WTC11 (cell line): ENCODE measurements at regions not wholly inside any gene's neighbourhood (a gene's known extent, or its start where the extent isn't known, plus 50 kb on each side); places are given as distances from the start of the nearest gene placed in this dataset.

Experiments
- ATAC-seq: fragments of 200-7000 bp; cut with Tn5 transposase; 2 replicates; pipeline ENCODE4 v1.10.0; 2021; ENCODE audit warnings: mild to moderate bottlenecking, moderate library complexity
- CTCF ChIA-PET: fragments of 300-600 bp; sonication (Branson Sonifier 250); formaldehyde crosslinking; loops from one replicate; lab custom pipeline; 2021; ENCODE audit warnings: antibody characterized with exemption; lab: Charles Lee
- POLR2A ChIA-PET: fragments of 350-600 bp; sonication (Branson Sonifier 250); formaldehyde crosslinking; loops from one replicate; lab custom pipeline; 2021; ENCODE audit warnings: antibody characterized with exemption; lab: Charles Lee
- DNase-seq: peaks from one replicate; pipeline ENCODE4 v3.0.0; 2021; ENCODE audit warnings: low spot score
- H3K27ac Mint-ChIP-seq: 2 replicates; pipeline ENCODE4 v1.8.0; 2021; ENCODE audit warnings: mixed read lengths
- H3K27me3 Mint-ChIP-seq: 2 replicates; pipeline ENCODE4 v1.8.0; 2021; ENCODE audit warnings: low read depth, mild to moderate bottlenecking, moderate library complexity, mixed read lengths
- H3K36me3 Mint-ChIP-seq: 2 replicates; pipeline ENCODE4 v1.8.0; 2021; ENCODE audit warnings: mixed read lengths
- H3K4me1 Mint-ChIP-seq: 2 replicates; pipeline ENCODE4 v1.8.0; 2022; ENCODE audit warnings: mixed read lengths
- H3K4me3 Mint-ChIP-seq: 2 replicates; pipeline ENCODE4 v1.8.0; 2021; ENCODE audit warnings: mild to moderate bottlenecking, moderate library complexity, mixed read lengths
- H3K9me3 Mint-ChIP-seq: 2 replicates; pipeline ENCODE4 v1.8.0; 2021; ENCODE audit warnings: mixed read lengths
- ATF2 ChIP-seq: sonication (generic); formaldehyde crosslinking; IDR thresholded peaks from 2 replicates; pipeline ENCODE4 v1.8.1; 2022; ENCODE audit warnings: low read depth, missing genetic modification reagents, borderline replicate concordance
- CDX4 ChIP-seq: fragments of 250-450 bp; sonication (Bioruptor Pico); IDR thresholded peaks from 2 replicates; pipeline ENCODE4 v1.9.0; 2021; ENCODE audit warnings: moderate library complexity, mild to moderate bottlenecking, inconsistent platforms, borderline replicate concordance
- CREB1 ChIP-seq: sonication (generic); formaldehyde crosslinking; IDR thresholded peaks from 2 replicates; pipeline ENCODE4 v1.8.0; 2023; ENCODE audit warnings: mild to moderate bottlenecking, missing genetic modification reagents
- E2F4 ChIP-seq: sonication (generic); formaldehyde crosslinking; IDR thresholded peaks from 2 replicates; pipeline ENCODE4 v1.8.1; 2022; ENCODE audit warnings: low read depth, mild to moderate bottlenecking, moderate library complexity, missing genetic modification reagents, borderline replicate concordance
- EMX1 ChIP-seq: fragments of 250-450 bp; sonication (Bioruptor Pico); IDR thresholded peaks from 2 replicates; pipeline ENCODE4 v1.8.0; 2021; ENCODE audit warnings: mild to moderate bottlenecking
- HMGA2 ChIP-seq: fragments of 250-450 bp; sonication (Bioruptor Pico); IDR thresholded peaks from 2 replicates; pipeline ENCODE4 v1.4.0; 2021; ENCODE audit warnings: mild to moderate bottlenecking, moderate library complexity
- MAX ChIP-seq: sonication (generic); formaldehyde crosslinking; IDR thresholded peaks from 2 replicates; pipeline ENCODE4 v1.8.0; 2022; ENCODE audit warnings: mild to moderate bottlenecking, missing genetic modification reagents
- MLX ChIP-seq: sonication (generic); formaldehyde crosslinking; IDR thresholded peaks from 2 replicates; pipeline ENCODE4 v1.8.1; 2023; ENCODE audit warnings: mild to moderate bottlenecking, missing genetic modification reagents, moderate library complexity
- MYBL2 ChIP-seq: sonication (generic); formaldehyde crosslinking; IDR thresholded peaks from 2 replicates; pipeline ENCODE4 v1.8.1; 2023; ENCODE audit warnings: mild to moderate bottlenecking, moderate library complexity, missing genetic modification reagents
- NFE2L1 ChIP-seq: sonication (generic); formaldehyde crosslinking; IDR thresholded peaks from 2 replicates; pipeline ENCODE4 v1.8.1; 2023; ENCODE audit warnings: missing genetic modification reagents
- NFYB ChIP-seq: sonication (generic); formaldehyde crosslinking; conservative IDR thresholded peaks from 2 replicates; pipeline ENCODE4 v1.8.0; 2022; ENCODE audit warnings: low read depth, missing genetic modification reagents
- NR1H2 ChIP-seq: sonication (generic); formaldehyde crosslinking; IDR thresholded peaks from 2 replicates; pipeline ENCODE4 v1.9.0; 2021; ENCODE audit warnings: mild to moderate bottlenecking, moderate library complexity, missing genetic modification reagents
- OVOL2 ChIP-seq: fragments of 250-450 bp; sonication (Bioruptor Pico); IDR thresholded peaks from 2 replicates; pipeline ENCODE4 v1.9.0; 2021; ENCODE audit warnings: mild to moderate bottlenecking, borderline replicate concordance
- RELA ChIP-seq: sonication (generic); formaldehyde crosslinking; IDR thresholded peaks from 2 replicates; pipeline ENCODE4 v1.8.1; 2022; ENCODE audit warnings: missing genetic modification reagents, mild to moderate bottlenecking, borderline replicate concordance
- SMAD4 ChIP-seq: sonication (generic); formaldehyde crosslinking; IDR thresholded peaks from 2 replicates; pipeline ENCODE4 v1.8.0; 2022; ENCODE audit warnings: mild to moderate bottlenecking, missing genetic modification reagents
- SOX15 ChIP-seq: fragments of 250-450 bp; sonication (Bioruptor Pico); IDR thresholded peaks from 2 replicates; pipeline ENCODE4 v1.9.0; 2021; ENCODE audit warnings: mild to moderate bottlenecking
- TEAD1 ChIP-seq: sonication (generic); formaldehyde crosslinking; IDR thresholded peaks from 2 replicates; pipeline ENCODE4 v1.8.0; 2022; ENCODE audit warnings: mild to moderate bottlenecking, missing genetic modification reagents
- USF2 ChIP-seq: sonication (generic); formaldehyde crosslinking; IDR thresholded peaks from 2 replicates; pipeline ENCODE4 v1.8.1; 2023; ENCODE audit warnings: mild to moderate bottlenecking, missing genetic modification reagents, moderate library complexity
- ZBTB21 ChIP-seq: sonication (generic); formaldehyde crosslinking; IDR thresholded peaks from 2 replicates; pipeline ENCODE4 v1.8.1; 2023; ENCODE audit warnings: mild to moderate bottlenecking, missing genetic modification reagents, borderline replicate concordance
- ZNF121 ChIP-seq: sonication (generic); formaldehyde crosslinking; IDR thresholded peaks from 2 replicates; pipeline ENCODE4 v1.8.0; 2023; ENCODE audit warnings: missing genetic modification reagents
- ZNF138 ChIP-seq: sonication (generic); formaldehyde crosslinking; conservative IDR thresholded peaks from 2 replicates; pipeline ENCODE4 v1.8.1; 2022; ENCODE audit warnings: mild to moderate bottlenecking, moderate library complexity, missing genetic modification reagents
- ZNF317 ChIP-seq: sonication (generic); formaldehyde crosslinking; IDR thresholded peaks from 2 replicates; pipeline ENCODE4 v1.8.1; 2023; ENCODE audit warnings: low read depth, mild to moderate bottlenecking, moderate library complexity, missing genetic modification reagents, borderline replicate concordance
- ZNF512 ChIP-seq: sonication (generic); formaldehyde crosslinking; IDR thresholded peaks from 2 replicates; pipeline ENCODE4 v1.8.1; 2022; ENCODE audit warnings: missing genetic modification reagents, borderline replicate concordance
- ZNF671 ChIP-seq: fragments of 250-450 bp; sonication (Bioruptor Pico); IDR thresholded peaks from 2 replicates; pipeline ENCODE4 v1.8.0; 2021; ENCODE audit warnings: mild to moderate bottlenecking

DNA sequence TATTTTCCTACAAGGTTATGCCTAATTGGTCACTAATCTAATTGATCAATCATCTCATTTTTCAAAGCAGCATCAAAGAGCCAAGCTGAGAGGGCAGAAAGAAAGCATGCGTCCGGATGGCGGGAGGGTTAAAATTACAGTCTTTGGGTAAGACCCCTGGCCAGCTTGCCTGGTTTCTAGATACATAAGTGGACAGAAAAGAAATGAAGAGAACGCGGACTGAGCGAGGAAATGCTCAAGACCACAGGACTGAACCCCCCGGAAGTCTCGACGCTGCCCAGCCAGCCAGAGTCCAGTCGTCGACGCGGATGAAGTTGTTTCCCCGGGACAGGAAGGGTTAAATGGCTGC lies 297.2 kb downstream of the OMA1 start:
- TF ChIP-seq SOX15 (CRISPR knock-in tag) (no peak), OVOL2 (CRISPR knock-in tag) (no peak), TEAD1 (CRISPR knock-in tag) (0 out of 2 replicates have a peak, but pooled peaks have one; percentile 19), RELA (CRISPR knock-in tag) (no peak), SMAD4 (CRISPR knock-in tag) (no peak)
- Mint-ChIP-seq H3K4me3 (peak overlapping the region; percentile 76), H3K27me3 (peaks cover 37% of the 10 kb centered on the region), H3K9me3 (no peaks in the 10 kb centered on the region), H3K27ac (no peak overlapping the region), H3K4me1 (peaks cover 33% of the 10 kb centered on the region), H3K36me3 (no peaks in the 10 kb centered on the region)
- ChIA-PET POLR2A (no interaction called here), CTCF (interaction anchor here (1.0 kb wide), 1 partner anchor 297 kb away, joined by 3 read pairs; the partner anchor contains the start of gene OMA1)
- no peak for ATAC-seq
- no peak for DNase-seq

GRCh38 chr1:58248791-58249190 lies 297.7 kb downstream of the OMA1 start:
- DNase-seq (no peak), ATAC-seq (no peak)
- H3K27me3 Mint-ChIP-seq: peaks cover 37% of the 10 kb centered on the region
- H3K9me3 Mint-ChIP-seq: no peaks in the 10 kb centered on the region
- H3K4me1 Mint-ChIP-seq: peaks cover 33% of the 10 kb centered on the region
- no peak overlapping the region for H3K27ac Mint-ChIP-seq
- H3K4me3 Mint-ChIP-seq: peak overlapping the region; percentile 76
- POLR2A ChIA-PET: no interaction called here
- TF ChIP-seq ZNF138 (no peak), ZNF671 (CRISPR knock-in tag) (no peak), ZBTB21 (no peak), MYBL2 (CRISPR knock-in tag) (no peak), CDX4 (CRISPR knock-in tag) (no peak)
- CTCF ChIA-PET: interaction anchor here (1.0 kb wide), 1 partner anchor 298 kb away, joined by 3 read pairs; the partner anchor contains the start of gene OMA1
- no peaks in the 10 kb centered on the region for H3K36me3 Mint-ChIP-seq

GRCh38 chr1:58248072-58248471 lies 298.5 kb downstream of the OMA1 start:
- CTCF ChIA-PET: interaction anchor here (0.6 to 0.8 kb wide), 4 partner anchors 29 to 566 kb away, joined by 3 to 4 read pairs (median 3); no protein-coding TSS in a partner anchor

More at GRCh38 chr1:58248072-58248471, 298.5 kb downstream of the OMA1 start:
- no peaks in the 10 kb centered on the region for H3K9me3 Mint-ChIP-seq
- no peak overlapping the region for H3K27ac Mint-ChIP-seq
- peaks cover 37% of the 10 kb centered on the region for H3K27me3 Mint-ChIP-seq
- H3K36me3 Mint-ChIP-seq: no peaks in the 10 kb centered on the region
- H3K4me1 Mint-ChIP-seq: peaks cover 33% of the 10 kb centered on the region
- peak overlapping the region; percentile 76 for H3K4me3 Mint-ChIP-seq
- no peak for TF ChIP-seq ZNF121 (CRISPR knock-in tag)
- no peak for TF ChIP-seq HMGA2
- TF ChIP-seq MLX (CRISPR knock-in tag): no peak
- no peak for TF ChIP-seq USF2 (CRISPR knock-in tag)
- TF ChIP-seq RELA (CRISPR knock-in tag): no peak
- TF ChIP-seq NFE2L1 (CRISPR knock-in tag): no peak
- no peak for TF ChIP-seq NR1H2 (CRISPR knock-in tag)
- TF ChIP-seq OVOL2 (CRISPR knock-in tag): no peak
- no peak for TF ChIP-seq ATF2 (CRISPR knock-in tag)
- TF ChIP-seq MAX: no peak
- TF ChIP-seq E2F4 (CRISPR knock-in tag): no peak
- TF ChIP-seq ZNF317 (CRISPR knock-in tag): no peak
- no peak for TF ChIP-seq ZNF512 (CRISPR knock-in tag)
- TF ChIP-seq NFYB (CRISPR knock-in tag): no peak
- no peak for TF ChIP-seq CREB1 (CRISPR knock-in tag)
- TF ChIP-seq ZNF671 (CRISPR knock-in tag): no peak
- TF ChIP-seq EMX1: no peak
- POLR2A ChIA-PET: no interaction called here
- DNase-seq (no peak), ATAC-seq (no peak)
